ENCODE measurements at regions not wholly inside any gene's neighbourhood (a gene's known extent, or its start where the extent isn't known, plus 50 kb on each side); places are given as distances from the start of the nearest gene placed in this dataset.
A peak's percentile ranks its signal among the peaks of the same experiment; 100 is the strongest.
"Not testable (repeated sequence)": the region's sequence is repeated elsewhere in the genome, so short reads cannot be mapped to it uniquely, and the experiment has no call there.

GRCh38 chr2:87470381-87471380 is 277.2 kb upstream of the PLGLB2 start:
- peaks cover 18 to 20% of the 10 kb centered on the region in 2 donors for H3K4me1 Mint-ChIP-seq
- not testable (repeated sequence) for H3K36me3 Mint-ChIP-seq; H3K9me3 Mint-ChIP-seq; H3K27ac Mint-ChIP-seq; DNase-seq; H3K27me3 Mint-ChIP-seq (ENCODE audit: low read depth in 3 of 3); H3K4me3 Mint-ChIP-seq

- peaks cover 16 to 18% of the 10 kb centered on the region in 2 donors for H3K4me1 Mint-ChIP-seq
- not testable (repeated sequence) for H3K27me3 Mint-ChIP-seq (ENCODE audit: low read depth in 3 of 3); H3K27ac Mint-ChIP-seq; DNase-seq; H3K4me3 Mint-ChIP-seq; H3K9me3 Mint-ChIP-seq; H3K36me3 Mint-ChIP-seq
These were observed 276.4 kb upstream of the PLGLB2 start for GRCh38 chr2:87471478-87471877.

GRCh38 chr2:87476223-87476872 is 271.5 kb upstream of the PLGLB2 start:
- Mint-ChIP-seq H3K27ac (peak overlapping the region in 5 of 6 donors; percentile 30 to 91 (median 80)), H3K4me1 (peaks cover 12 to 14% of the 10 kb centered on the region in 2 donors)
- H3K36me3 Mint-ChIP-seq; H3K27me3 Mint-ChIP-seq (ENCODE audit: low read depth in 3 of 3); DNase-seq; H3K4me3 Mint-ChIP-seq; H3K9me3 Mint-ChIP-seq: not testable (repeated sequence)

GRCh38 chr2:87476936-87477335 is 271.0 kb upstream of the PLGLB2 start:
- Mint-ChIP-seq H3K4me1 (peaks cover 12 to 14% of the 10 kb centered on the region in 2 donors), H3K27ac (peak overlapping the region; percentile 30 to 91 (median 70)), H3K4me3 (peak overlapping the region in 1 of 5 donors; percentile 36)
- not testable (repeated sequence) for H3K9me3 Mint-ChIP-seq; DNase-seq; H3K27me3 Mint-ChIP-seq (ENCODE audit: low read depth in 3 of 3); H3K36me3 Mint-ChIP-seq

- DNase-seq; H3K27me3 Mint-ChIP-seq (ENCODE audit: low read depth in 3 of 3); H3K9me3 Mint-ChIP-seq; H3K36me3 Mint-ChIP-seq; H3K4me3 Mint-ChIP-seq: not testable (repeated sequence)
- Mint-ChIP-seq H3K4me1 (peaks cover 17 to 19% of the 10 kb centered on the region in 2 donors), H3K27ac (peak overlapping the region in 2 of 6 donors; percentile 60 to 73)
These were observed 270.0 kb upstream of the PLGLB2 start for GRCh38 chr2:87477669-87478428.

GRCh38 chr2:87478911-87479310 is 269.0 kb upstream of the PLGLB2 start:
- not testable (repeated sequence) for DNase-seq; H3K27ac Mint-ChIP-seq; H3K27me3 Mint-ChIP-seq (ENCODE audit: low read depth in 3 of 3); H3K9me3 Mint-ChIP-seq; H3K36me3 Mint-ChIP-seq; H3K4me3 Mint-ChIP-seq
- H3K4me1 Mint-ChIP-seq = peaks cover 19 to 20% of the 10 kb centered on the region in 2 donors

GRCh38 chr2:87483093-87483680 is 264.7 kb upstream of the PLGLB2 start:
- not testable (repeated sequence) for H3K27me3 Mint-ChIP-seq (ENCODE audit: low read depth in 3 of 3); DNase-seq; H3K4me3 Mint-ChIP-seq; H3K9me3 Mint-ChIP-seq; H3K36me3 Mint-ChIP-seq
- Mint-ChIP-seq H3K27ac (peak overlapping the region in 4 of 6 donors; percentile 53 to 72 (median 60)), H3K4me1 (peaks cover 19 to 25% of the 10 kb centered on the region in 2 donors)

- DNase-seq; H3K9me3 Mint-ChIP-seq; H3K4me3 Mint-ChIP-seq; H3K36me3 Mint-ChIP-seq; H3K27me3 Mint-ChIP-seq (ENCODE audit: low read depth in 3 of 3): not testable (repeated sequence)
- Mint-ChIP-seq H3K27ac (peak overlapping the region in 5 of 6 donors; percentile 53 to 85 (median 81)), H3K4me1 (peaks cover 19 to 25% of the 10 kb centered on the region in 2 donors)
These were observed 263.5 kb upstream of the PLGLB2 start for GRCh38 chr2:87484363-87484762.

- not testable (repeated sequence) for H3K27me3 Mint-ChIP-seq (ENCODE audit: low read depth in 3 of 3); H3K36me3 Mint-ChIP-seq; H3K9me3 Mint-ChIP-seq; DNase-seq
- Mint-ChIP-seq H3K27ac (peak overlapping the region in 5 of 6 donors; percentile 72 to 94 (median 85)), H3K4me1 (peaks cover 19 to 25% of the 10 kb centered on the region in 2 donors), H3K4me3 (peak overlapping the region in 3 of 5 donors; percentile 18 to 69 (median 29))
These were observed 262.4 kb upstream of the PLGLB2 start for GRCh38 chr2:87485455-87485854.

- H3K27me3 Mint-ChIP-seq (ENCODE audit: low read depth in 3 of 3); H3K9me3 Mint-ChIP-seq; H3K36me3 Mint-ChIP-seq: not testable (repeated sequence)
- Mint-ChIP-seq H3K4me1 (peaks cover 19 to 25% of the 10 kb centered on the region in 2 donors), H3K27ac (peak overlapping the region in 5 of 6 donors; percentile 71 to 86 (median 85)), H3K4me3 (peak overlapping the region; percentile 41 to 73 (median 56))
- DNase-seq = peak; percentile 38 to 65 (median 62)
These were observed 262.0 kb upstream of the PLGLB2 start for GRCh38 chr2:87485884-87486283.

GRCh38 chr2:87486413-87486812 is 261.5 kb upstream of the PLGLB2 start:
- Mint-ChIP-seq H3K27ac (peak overlapping the region; percentile 71 to 90 (median 86)), H3K4me3 (peak overlapping the region in 4 of 5 donors; percentile 12 to 61 (median 57)), H3K4me1 (peaks cover 19 to 25% of the 10 kb centered on the region in 2 donors)
- not testable (repeated sequence) for H3K27me3 Mint-ChIP-seq (ENCODE audit: low read depth in 3 of 3); H3K36me3 Mint-ChIP-seq; H3K9me3 Mint-ChIP-seq
- peak in 1 of 3 donors; percentile 41 for DNase-seq

GRCh38 chr2:87488021-87488420 is 259.9 kb upstream of the PLGLB2 start:
- not testable (repeated sequence) for DNase-seq; H3K9me3 Mint-ChIP-seq; H3K36me3 Mint-ChIP-seq; H3K4me3 Mint-ChIP-seq; H3K27me3 Mint-ChIP-seq (ENCODE audit: low read depth in 3 of 3)
- Mint-ChIP-seq H3K27ac (peak overlapping the region in 5 of 6 donors; percentile 55 to 86 (median 75)), H3K4me1 (peaks cover 16 to 18% of the 10 kb centered on the region in 2 donors)

GRCh38 chr2:87488991-87489390 is 258.9 kb upstream of the PLGLB2 start:
- H3K4me3 Mint-ChIP-seq; H3K9me3 Mint-ChIP-seq; H3K27me3 Mint-ChIP-seq (ENCODE audit: low read depth in 3 of 3); H3K36me3 Mint-ChIP-seq; DNase-seq: not testable (repeated sequence)
- H3K27ac Mint-ChIP-seq = peak overlapping the region in 2 of 6 donors; percentile 17 to 71
- peaks cover 13 to 18% of the 10 kb centered on the region in 2 donors for H3K4me1 Mint-ChIP-seq
